Neuronal stem cell (in vitro differentiated cells): ENCODE measurements at regions not wholly inside any gene's neighbourhood (a gene's known extent, or its start where the extent isn't known, plus 50 kb on each side); places are given as distances from the start of the nearest gene placed in this dataset.

Experiments
- DNase-seq: peaks from one replicate; pipeline ENCODE4 v3.0.0-alpha.2; 2013; ENCODE audit warnings: low spot score
- H2AFZ ChIP-seq: one replicate; pipeline ENCODE4 v1.6.1; 2013; ENCODE audit warnings: mild to moderate bottlenecking, low read length, inconsistent platforms
- H2AK5ac ChIP-seq: 2 replicates; pipeline ENCODE4 v1.6.1; 2013; ENCODE audit warnings: low read depth, mild to moderate bottlenecking, inconsistent platforms, low read length, moderate library complexity, mixed read lengths
- H2BK120ac ChIP-seq: 2 replicates; pipeline ENCODE4 v1.6.1; 2013; ENCODE audit warnings: low read depth, mild to moderate bottlenecking, inconsistent platforms, low read length, moderate library complexity, mixed read lengths
- H2BK12ac ChIP-seq: one replicate; pipeline ENCODE4 v1.6.1; 2013; ENCODE audit warnings: low read length, inconsistent platforms
- H2BK15ac ChIP-seq: 2 replicates; pipeline ENCODE4 v1.6.1; 2013; ENCODE audit warnings: mild to moderate bottlenecking, low read length, inconsistent platforms, mixed read lengths
- H2BK5ac ChIP-seq: one replicate; pipeline ENCODE4 v1.6.1; 2013; ENCODE audit warnings: inconsistent platforms, mild to moderate bottlenecking, low read length, moderate library complexity
- H3K14ac ChIP-seq: one replicate; pipeline ENCODE4 v1.6.1; 2013; ENCODE audit warnings: low read length, inconsistent platforms
- H3K18ac ChIP-seq: 2 replicates; pipeline ENCODE4 v1.6.1; 2013; ENCODE audit warnings: low read length, inconsistent platforms
- H3K23ac ChIP-seq: 2 replicates; pipeline ENCODE4 v1.6.1; 2013; ENCODE audit warnings: low read depth, mild to moderate bottlenecking, mixed read lengths, low read length, inconsistent platforms; ENCODE audit not compliant: poor library complexity
- H3K27ac ChIP-seq: replicated peaks from 3 replicates; pipeline ENCODE4 v1.5.1; 2013; ENCODE audit warnings: low read length, inconsistent platforms
- H3K27me3 ChIP-seq, 3 experiments: 2 replicates each; pipeline ENCODE4 v1.6.1; 2013; ENCODE audit warnings: low read length in 3 of 3, mild to moderate bottlenecking in 2 of 3, inconsistent platforms in 1 of 3, low read depth in 1 of 3, mixed read lengths in 1 of 3, moderate library complexity in 1 of 3; ENCODE audit not compliant: control insufficient read depth in 3 of 3, insufficient read depth in 3 of 3
- H3K36me3 ChIP-seq, 2 donors: replicated peaks in 1 of 2; 2 replicates each; pipeline ENCODE4 v1.6.1; 2013; ENCODE audit warnings: low read length in 2 of 2; ENCODE audit not compliant: control insufficient read depth in 2 of 2, insufficient read depth in 2 of 2
- H3K4ac ChIP-seq: 2 replicates; pipeline ENCODE4 v1.6.1; 2013; ENCODE audit warnings: inconsistent platforms, mild to moderate bottlenecking, low read length, moderate library complexity
- H3K4me1 ChIP-seq, 2 donors: 1 replicate in 1 of 2; 2 replicates in 1 of 2; pipeline ENCODE4 v1.6.1; 2013; ENCODE audit warnings: low read length in 2 of 2, low read depth in 1 of 2; ENCODE audit not compliant: control insufficient read depth in 2 of 2, insufficient read depth in 1 of 2
- H3K4me2 ChIP-seq: one replicate; pipeline ENCODE4 v1.6.1; 2013; ENCODE audit warnings: mild to moderate bottlenecking, low read length, inconsistent platforms; ENCODE audit not compliant: insufficient read depth, poor library complexity, severe bottlenecking
- H3K4me3 ChIP-seq, 2 donors: 2 replicates each; pipeline ENCODE4 v1.5.1; 2013; ENCODE audit warnings: low read length in 2 of 2, mild to moderate bottlenecking in 2 of 2, inconsistent platforms in 1 of 2, moderate library complexity in 1 of 2
- H3K79me1 ChIP-seq: one replicate; pipeline ENCODE4 v1.6.1; 2013; ENCODE audit warnings: low read depth, mild to moderate bottlenecking, inconsistent platforms, low read length, moderate library complexity
- H3K9ac ChIP-seq: one replicate; pipeline ENCODE4 v1.6.1; 2013; ENCODE audit warnings: mild to moderate bottlenecking, low read depth, low read length, inconsistent platforms; ENCODE audit not compliant: poor library complexity
- H3K9me3 ChIP-seq, 2 donors: replicated peaks in 1 of 2; 2 replicates each; pipeline versions ENCODE3 to v1.6.1; 2013; ENCODE audit warnings: low read length in 2 of 2, mild to moderate bottlenecking in 2 of 2, inconsistent platforms in 1 of 2, low read depth in 1 of 2, mixed read lengths in 1 of 2, moderate library complexity in 1 of 2; ENCODE audit not compliant: control insufficient read depth in 2 of 2, insufficient read depth in 1 of 2
- H4K8ac ChIP-seq: one replicate; pipeline ENCODE4 v1.6.1; 2013; ENCODE audit warnings: low read depth, mild to moderate bottlenecking, inconsistent platforms, low read length, moderate library complexity
- H4K91ac ChIP-seq: one replicate; pipeline ENCODE4 v1.6.1; 2013; ENCODE audit warnings: low read length, low read depth, mild to moderate bottlenecking, inconsistent platforms; ENCODE audit not compliant: poor library complexity
- WGBS, 2 donors: extraction: QIAGEN DNeasy Blood & Tissue Kit; methylation state at CpG; one replicate each; pipeline ENCODE4 v1.1.7; 2013; ENCODE audit warnings: missing lambda C conversion rate in 2 of 2, mixed read lengths in 1 of 2; ENCODE audit not compliant: insufficient read length in 2 of 2, insufficient replicate concordance in 1 of 2; ENCODE audit errors: extremely low coverage in 2 of 2; 5-methylcytosine and 5-hydroxymethylcytosine counted together

GRCh38 chr6:149265945-149266344, 51.6 kb upstream of the TAB2 start:
- Histone ChIP-seq H3K18ac (no peak overlapping the region), H3K4ac (no peak overlapping the region), H2BK12ac (no peak overlapping the region)

GRCh38 chr6:149266659-149267058, 50.9 kb upstream of the TAB2 start:
- H3K4ac ChIP-seq: no peak overlapping the region
- no peaks in the 10 kb centered on the region for H3K79me1 ChIP-seq
- H3K27ac ChIP-seq: no peak overlapping the region
- DNase-seq: no peak
- H3K4me3 ChIP-seq: no peak overlapping the region
- H4K91ac ChIP-seq: no peak overlapping the region
- H3K4me1 ChIP-seq: peaks cover 1 to 4% of the 10 kb centered on the region in 2 donors
- no peak overlapping the region for H2BK15ac ChIP-seq
- H2BK120ac ChIP-seq: no peak overlapping the region
- no peak overlapping the region for H3K18ac ChIP-seq
- 100% methylated on average over 1 of the region's 6 CpGs; no CpG with 5 or more reads in 1 of the 2 donors for WGBS, 2 donors
- no peak overlapping the region for H2AK5ac ChIP-seq
- H3K36me3 ChIP-seq: no peaks in the 10 kb centered on the region
- no peak overlapping the region for H3K14ac ChIP-seq
- H4K8ac ChIP-seq: no peak overlapping the region
- peak overlapping the region; percentile 44 for H2AFZ ChIP-seq
- H3K27me3 ChIP-seq: no peaks in the 10 kb centered on the region
- H3K9ac ChIP-seq: no peak overlapping the region
- peaks cover 0 to 2% of the 10 kb centered on the region in 2 donors for H3K9me3 ChIP-seq
- no peak overlapping the region for H2BK12ac ChIP-seq
- H2BK5ac ChIP-seq: no peak overlapping the region
- H3K4me2 ChIP-seq: no peak overlapping the region
- no peak overlapping the region for H3K23ac ChIP-seq

More at GRCh38 chr6:149265945-149266344, 51.6 kb upstream of the TAB2 start:
- peaks cover 1 to 8% of the 10 kb centered on the region in 2 donors for H3K4me1 ChIP-seq
- no peak overlapping the region for H2BK120ac ChIP-seq
- H3K27me3 ChIP-seq: no peaks in the 10 kb centered on the region
- H3K36me3 ChIP-seq: no peaks in the 10 kb centered on the region
- no peak overlapping the region for H2BK5ac ChIP-seq
- H2AK5ac ChIP-seq: no peak overlapping the region
- no peak overlapping the region for H2AFZ ChIP-seq
- H3K9ac ChIP-seq: no peak overlapping the region
- DNase-seq: no peak
- H2BK15ac ChIP-seq: no peak overlapping the region
- H3K4me2 ChIP-seq: no peak overlapping the region
- H3K79me1 ChIP-seq: no peaks in the 10 kb centered on the region
- H3K14ac ChIP-seq: no peak overlapping the region
- H3K23ac ChIP-seq: no peak overlapping the region
- WGBS, 2 donors: no CpG with 5 or more reads among the region's 7 CpGs
- H4K91ac ChIP-seq: no peak overlapping the region
- no peak overlapping the region for H4K8ac ChIP-seq
- no peak overlapping the region for H3K4me3 ChIP-seq
- no peak overlapping the region for H3K27ac ChIP-seq
- peaks cover 0 to 2% of the 10 kb centered on the region in 2 donors for H3K9me3 ChIP-seq

- Histone ChIP-seq H2BK15ac (no peak overlapping the region), H2AK5ac (no peak overlapping the region), H2BK12ac (no peak overlapping the region)
Measured at GRCh38 chr6:149267072-149267471, 50.4 kb upstream of the TAB2 start.

GRCh38 chr6:149267513-149268043, 49.9 kb upstream of the TAB2 start:
- Histone ChIP-seq H3K18ac (no peak overlapping the region), H3K27me3 (peaks cover 0 to 1% (median 0%) of the 10 kb centered on the region in 3 experiments), H3K9me3 (peaks cover 0 to 2% of the 10 kb centered on the region in 2 donors), H2AK5ac (no peak overlapping the region), H3K4ac (no peak overlapping the region), H3K4me2 (no peak overlapping the region), H2AFZ (peak overlapping the region; percentile 44), H3K4me1 (peaks cover 0 to 1% of the 10 kb centered on the region in 2 donors), H3K23ac (no peak overlapping the region), H2BK5ac (no peak overlapping the region), H3K79me1 (no peaks in the 10 kb centered on the region), H2BK15ac (no peak overlapping the region), H3K27ac (no peak overlapping the region), H2BK120ac (no peak overlapping the region), H4K91ac (no peak overlapping the region), H3K14ac (no peak overlapping the region), H2BK12ac (no peak overlapping the region), H3K4me3 (no peak overlapping the region), H4K8ac (no peak overlapping the region), H3K9ac (no peak overlapping the region), H3K36me3 (no peaks in the 10 kb centered on the region)
- no peak for DNase-seq
- WGBS, 2 donors: no CpG with 5 or more reads among the region's 12 CpGs

More at GRCh38 chr6:149267072-149267471, 50.4 kb upstream of the TAB2 start:
- H3K18ac ChIP-seq: no peak overlapping the region
- no peak overlapping the region for H3K27ac ChIP-seq
- no CpG with 5 or more reads among the region's 3 CpGs for WGBS, 2 donors
- no peak overlapping the region for H3K4me2 ChIP-seq
- no peak overlapping the region for H3K23ac ChIP-seq
- no peak overlapping the region for H3K14ac ChIP-seq
- no peak overlapping the region for H2BK5ac ChIP-seq
- no peak overlapping the region for H4K8ac ChIP-seq
- H2AFZ ChIP-seq: peak overlapping the region; percentile 44
- no peak overlapping the region for H3K9ac ChIP-seq
- H3K4me3 ChIP-seq: no peak overlapping the region
- H3K4me1 ChIP-seq: peaks cover 0 to 1% of the 10 kb centered on the region in 2 donors
- H3K27me3 ChIP-seq: no peaks in the 10 kb centered on the region
- no peaks in the 10 kb centered on the region for H3K79me1 ChIP-seq
- H2BK120ac ChIP-seq: no peak overlapping the region
- H3K36me3 ChIP-seq: no peaks in the 10 kb centered on the region
- H3K9me3 ChIP-seq: peaks cover 0 to 2% of the 10 kb centered on the region in 2 donors
- H4K91ac ChIP-seq: no peak overlapping the region
- H3K4ac ChIP-seq: no peak overlapping the region
- no peak for DNase-seq
